MM.1S (cell line): ENCODE measurements at regions not wholly inside any gene's neighbourhood (a gene's known extent, or its start where the extent isn't known, plus 50 kb on each side); places are given as distances from the start of the nearest gene placed in this dataset.

Experiments
- DNase-seq: peaks from one replicate; pipeline ENCODE4 v3.0.0-alpha.2; 2015
- H2AFZ ChIP-seq: fragments of 300-600 bp; sonication (generic); 2 replicates; pipeline ENCODE4 v1.6.0; 2016; ENCODE audit warnings: antibody characterized with exemption, low read length
- H3F3A ChIP-seq: fragments of 300-600 bp; sonication (generic); 2 replicates; pipeline ENCODE4 v1.6.1; 2016; ENCODE audit warnings: mild to moderate bottlenecking, antibody characterized with exemption, low read length, moderate library complexity, mixed read lengths; ENCODE audit not compliant: insufficient read depth
- H3K27ac ChIP-seq: fragments of 300-600 bp; sonication (generic); 2 replicates; pipeline ENCODE4 v1.5.1; 2016; ENCODE audit warnings: mild to moderate bottlenecking, low read length
- H3K27me3 ChIP-seq: fragments of 300-600 bp; sonication (generic); replicated peaks from 2 replicates; pipeline ENCODE4 v1.6.0; 2016; ENCODE audit warnings: low read length; ENCODE audit not compliant: insufficient read depth
- H3K36me3 ChIP-seq: fragments of 300-600 bp; sonication (generic); replicated peaks from 2 replicates; pipeline ENCODE4 v1.6.1; 2016; ENCODE audit warnings: mild to moderate bottlenecking, low read length, mixed read lengths; ENCODE audit not compliant: insufficient read depth
- H3K4me1 ChIP-seq: fragments of 300-600 bp; sonication (generic); 2 replicates; pipeline ENCODE4 v1.6.1; 2016; ENCODE audit warnings: low read length, mixed read lengths
- H3K4me2 ChIP-seq: fragments of 300-600 bp; sonication (generic); 2 replicates; pipeline ENCODE4 v1.6.0; 2016; ENCODE audit warnings: low read depth, low read length
- H3K4me3 ChIP-seq: fragments of 300-600 bp; sonication (generic); 2 replicates; pipeline ENCODE4 v1.5.1; 2016; ENCODE audit warnings: low read length, mixed read lengths
- H3K79me2 ChIP-seq: fragments of 300-600 bp; sonication (generic); 2 replicates; pipeline ENCODE4 v1.6.1; 2016; ENCODE audit warnings: mixed run types, low read length, mixed read lengths
- H3K9ac ChIP-seq: fragments of 300-600 bp; sonication (generic); 2 replicates; pipeline ENCODE4 v1.6.1; 2016; ENCODE audit warnings: low read length, mixed read lengths
- H3K9me2 ChIP-seq: fragments of 300-600 bp; sonication (generic); replicated peaks from 2 replicates; pipeline ENCODE4 v1.6.1; 2016; ENCODE audit warnings: mild to moderate bottlenecking, low read length, mixed read lengths; ENCODE audit not compliant: insufficient read depth
- H3K9me3 ChIP-seq: fragments of 300-600 bp; sonication (generic); replicated peaks from 2 replicates; pipeline ENCODE4 v1.6.1; 2016; ENCODE audit warnings: mild to moderate bottlenecking, low read length, mixed read lengths; ENCODE audit not compliant: insufficient read depth
- H4K20me1 ChIP-seq: fragments of 300-600 bp; sonication (generic); 2 replicates; pipeline ENCODE4 v1.6.1; 2016; ENCODE audit warnings: mild to moderate bottlenecking, low read length, moderate library complexity, mixed read lengths; ENCODE audit not compliant: insufficient read depth
- EZH2 ChIP-seq: fragments of 300-600 bp; sonication (generic); optimal IDR thresholded peaks from 2 replicates; pipeline ENCODE3; 2017; ENCODE audit warnings: low read depth, mild to moderate bottlenecking, antibody characterized with exemption, low read length, mixed read lengths
- EZH2phosphoT487 ChIP-seq: fragments of 300-600 bp; sonication (generic); IDR thresholded peaks from 2 replicates; pipeline ENCODE4 v1.6.1; 2018; ENCODE audit warnings: antibody characterized with exemption, low read length
- TF ChIP-seq, protein P1 (sequence below): fragments of 300-600 bp; sonication (generic); IDR thresholded peaks from 2 replicates; pipeline ENCODE4 v1.5.1; 2016; ENCODE audit warnings: antibody characterized with exemption, low read length, mixed read lengths

DNA sequence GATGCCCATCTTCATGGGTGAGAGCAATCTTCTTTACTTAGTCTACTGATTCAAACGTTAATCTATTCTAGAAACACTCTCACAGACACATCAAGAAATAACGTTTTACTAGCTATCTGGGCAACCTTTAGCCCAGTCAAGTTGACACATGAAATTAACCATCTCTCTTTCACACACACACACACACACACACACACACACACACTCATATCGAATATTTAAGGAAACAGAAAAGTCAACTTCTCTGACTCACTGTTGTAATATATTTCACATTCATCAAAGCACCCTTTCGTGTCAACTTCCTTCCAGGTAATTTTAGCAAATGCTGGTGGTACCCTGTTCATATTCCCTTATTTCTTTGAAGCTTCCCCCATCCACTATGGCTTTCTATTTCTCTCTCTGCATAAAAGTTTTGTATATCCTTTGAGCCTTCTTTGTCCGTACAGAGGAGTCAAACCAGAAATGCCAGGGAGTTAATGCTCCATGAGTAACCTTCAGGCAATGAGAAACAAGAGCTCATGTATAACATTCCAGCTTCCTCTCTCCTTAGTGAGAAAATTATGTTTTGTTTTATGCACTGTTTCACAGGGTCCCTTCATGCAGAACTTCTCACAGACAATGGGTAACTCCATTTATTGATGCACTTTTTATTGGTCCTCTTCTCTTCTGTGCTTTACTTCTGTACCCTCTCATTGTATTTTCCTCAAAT, 335.5 kb upstream of the CBLB start:
- Histone ChIP-seq H3K9me2 (no peaks in the 10 kb centered on the region), H3K4me1 (no peaks in the 10 kb centered on the region), H3K27me3 (no peaks in the 10 kb centered on the region), H3K4me2 (no peak overlapping the region), H3K9ac (no peak overlapping the region), H4K20me1 (no peaks in the 10 kb centered on the region), H3K79me2 (no peaks in the 10 kb centered on the region), H3K27ac (no peak overlapping the region), H3F3A (no peaks in the 10 kb centered on the region), H3K36me3 (no peaks in the 10 kb centered on the region), H3K4me3 (no peak overlapping the region), H2AFZ (no peak overlapping the region), H3K9me3 (no peaks in the 10 kb centered on the region)
- DNase-seq, result no peak
- TF ChIP-seq EZH2 (no peak), EZH2phosphoT487 (no peak)
- TF ChIP-seq, protein P1, sequence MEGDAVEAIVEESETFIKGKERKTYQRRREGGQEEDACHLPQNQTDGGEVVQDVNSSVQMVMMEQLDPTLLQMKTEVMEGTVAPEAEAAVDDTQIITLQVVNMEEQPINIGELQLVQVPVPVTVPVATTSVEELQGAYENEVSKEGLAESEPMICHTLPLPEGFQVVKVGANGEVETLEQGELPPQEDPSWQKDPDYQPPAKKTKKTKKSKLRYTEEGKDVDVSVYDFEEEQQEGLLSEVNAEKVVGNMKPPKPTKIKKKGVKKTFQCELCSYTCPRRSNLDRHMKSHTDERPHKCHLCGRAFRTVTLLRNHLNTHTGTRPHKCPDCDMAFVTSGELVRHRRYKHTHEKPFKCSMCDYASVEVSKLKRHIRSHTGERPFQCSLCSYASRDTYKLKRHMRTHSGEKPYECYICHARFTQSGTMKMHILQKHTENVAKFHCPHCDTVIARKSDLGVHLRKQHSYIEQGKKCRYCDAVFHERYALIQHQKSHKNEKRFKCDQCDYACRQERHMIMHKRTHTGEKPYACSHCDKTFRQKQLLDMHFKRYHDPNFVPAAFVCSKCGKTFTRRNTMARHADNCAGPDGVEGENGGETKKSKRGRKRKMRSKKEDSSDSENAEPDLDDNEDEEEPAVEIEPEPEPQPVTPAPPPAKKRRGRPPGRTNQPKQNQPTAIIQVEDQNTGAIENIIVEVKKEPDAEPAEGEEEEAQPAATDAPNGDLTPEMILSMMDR, result no peak

DNA sequence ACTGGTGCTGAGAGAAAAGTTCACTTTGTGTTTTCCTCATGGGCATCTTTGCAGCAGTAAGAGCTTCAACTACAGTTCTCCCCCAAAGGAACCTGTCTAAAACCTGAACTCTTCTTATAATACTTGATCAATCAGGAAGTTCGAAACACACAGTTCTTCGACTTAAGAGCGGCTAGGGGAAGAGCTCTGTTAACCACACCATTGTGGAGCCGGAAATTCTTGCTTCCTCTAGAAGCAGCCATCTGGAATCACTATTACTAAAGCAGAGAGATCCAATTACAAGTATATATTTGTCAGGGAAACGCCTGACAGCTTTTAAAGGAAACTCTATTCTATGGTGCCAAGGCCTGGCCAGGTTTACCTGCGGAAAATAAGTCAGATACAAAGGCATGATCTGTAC, 337.3 kb upstream of the CBLB start:
- no peak for TF ChIP-seq EZH2phosphoT487
- TF ChIP-seq, protein P1, result no peak
- no peak for TF ChIP-seq EZH2
- H3K79me2 ChIP-seq, result no peaks in the 10 kb centered on the region
- H3K4me2 ChIP-seq, result no peak overlapping the region
- H3K9me2 ChIP-seq, result no peaks in the 10 kb centered on the region
- no peak overlapping the region for H3K27ac ChIP-seq
- H3K4me3 ChIP-seq, result no peak overlapping the region
- H3K27me3 ChIP-seq, result no peaks in the 10 kb centered on the region
- no peaks in the 10 kb centered on the region for H3K4me1 ChIP-seq
- H3F3A ChIP-seq, result no peaks in the 10 kb centered on the region
- H3K9ac ChIP-seq, result no peak overlapping the region
- no peak for DNase-seq
- no peaks in the 10 kb centered on the region for H3K9me3 ChIP-seq
- H3K36me3 ChIP-seq, result no peaks in the 10 kb centered on the region
- no peaks in the 10 kb centered on the region for H4K20me1 ChIP-seq
- no peak overlapping the region for H2AFZ ChIP-seq

DNA sequence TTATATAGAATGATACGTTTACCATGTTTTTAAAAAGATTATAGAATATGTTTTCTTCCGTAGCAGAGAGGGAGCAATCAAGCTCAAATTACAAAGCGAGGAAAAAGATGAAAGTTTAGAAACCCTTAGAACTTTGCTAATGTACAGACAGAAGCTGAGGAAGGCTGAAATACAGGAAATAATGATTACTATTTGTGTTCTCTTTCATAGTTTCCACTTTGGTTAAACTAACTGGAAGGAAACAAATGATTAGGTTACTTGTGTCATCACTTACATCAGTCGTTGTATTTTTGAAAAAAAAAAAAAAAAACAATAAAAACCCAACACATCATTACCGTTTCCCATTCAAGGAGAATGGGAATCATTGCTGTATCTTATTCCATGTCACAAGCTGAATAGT, 337.8 kb upstream of the CBLB start:
- H2AFZ ChIP-seq, result no peak overlapping the region
- no peaks in the 10 kb centered on the region for H3K36me3 ChIP-seq
- no peak overlapping the region for H3K9ac ChIP-seq
- H3K4me1 ChIP-seq, result no peaks in the 10 kb centered on the region
- no peaks in the 10 kb centered on the region for H3K9me3 ChIP-seq
- H3K79me2 ChIP-seq, result no peaks in the 10 kb centered on the region
- no peak overlapping the region for H3K27ac ChIP-seq
- no peaks in the 10 kb centered on the region for H3K9me2 ChIP-seq
- H3F3A ChIP-seq, result no peaks in the 10 kb centered on the region
- H3K4me3 ChIP-seq, result no peak overlapping the region
- H3K27me3 ChIP-seq, result no peaks in the 10 kb centered on the region
- no peak overlapping the region for H3K4me2 ChIP-seq
- no peak for DNase-seq
- TF ChIP-seq EZH2phosphoT487 (no peak), EZH2 (no peak)
- TF ChIP-seq, protein P1, result no peak
- no peaks in the 10 kb centered on the region for H4K20me1 ChIP-seq
